Neural progenitor cell (in vitro differentiated cells): ENCODE measurements at regions not wholly inside any gene's neighbourhood (a gene's known extent, or its start where the extent isn't known, plus 50 kb on each side); places are given as distances from the start of the nearest gene placed in this dataset.

Experiments used
- DNase-seq: peaks from one replicate; pipeline ENCODE4 v3.0.0-alpha.2; 2016; ENCODE audit warnings: low spot score
- H2AFZ ChIP-seq: fragments of 200-600 bp; sonication (generic); replicated peaks from 2 replicates; pipeline ENCODE4 v1.6.1; 2016; ENCODE audit warnings: antibody characterized with exemption
- H3F3A ChIP-seq: fragments of 200-600 bp; sonication (generic); 2 replicates; pipeline ENCODE4 v1.6.1; 2016; ENCODE audit warnings: antibody characterized with exemption, low read depth
- H3K27ac ChIP-seq: fragments of 200-600 bp; sonication (generic); 2 replicates; pipeline ENCODE4 v1.5.1; 2016; ENCODE audit warnings: mild to moderate bottlenecking
- H3K27me3 ChIP-seq: fragments of 200-600 bp; sonication (generic); 2 replicates; pipeline ENCODE4 v1.6.1; 2016; ENCODE audit warnings: mild to moderate bottlenecking, moderate library complexity
- H3K36me3 ChIP-seq: fragments of 200-600 bp; sonication (generic); 2 replicates; pipeline ENCODE4 v1.5.1; 2016
- H3K4me1 ChIP-seq: fragments of 200-600 bp; sonication (generic); 2 replicates; pipeline ENCODE4 v1.6.1; 2016; ENCODE audit warnings: mixed run types
- H3K4me2 ChIP-seq: fragments of 200-600 bp; sonication (generic); 2 replicates; pipeline ENCODE4 v1.6.1; 2016
- H3K4me3 ChIP-seq: fragments of 200-600 bp; sonication (generic); 2 replicates; pipeline ENCODE4 v1.5.1; 2016
- H3K79me2 ChIP-seq: fragments of 200-600 bp; sonication (generic); 2 replicates; pipeline ENCODE4 v1.6.1; 2016; ENCODE audit warnings: low read depth
- H3K9ac ChIP-seq: fragments of 200-600 bp; sonication (generic); 2 replicates; pipeline ENCODE4 v1.6.1; 2016
- H3K9me3 ChIP-seq: fragments of 200-600 bp; sonication (generic); 2 replicates; pipeline ENCODE4 v1.5.1; 2016; ENCODE audit warnings: low read depth
- H4K20me1 ChIP-seq: fragments of 200-600 bp; sonication (generic); 2 replicates; pipeline ENCODE4 v1.6.1; 2016; ENCODE audit warnings: low read depth
- H3K27ac Mint-ChIP-seq: 3 replicates; pipeline ENCODE4 v1.8.0; 2021; ENCODE audit warnings: mixed read lengths
- H3K27me3 Mint-ChIP-seq: 2 replicates; pipeline ENCODE4 v1.8.0; 2022; ENCODE audit warnings: low read depth, mild to moderate bottlenecking, inconsistent platforms, moderate library complexity, mixed read lengths; ENCODE audit not compliant: insufficient read depth
- H3K36me3 Mint-ChIP-seq: 3 replicates; pipeline ENCODE4 v1.8.0; 2021; ENCODE audit warnings: mixed read lengths
- H3K4me1 Mint-ChIP-seq: 3 replicates; pipeline ENCODE4 v1.8.0; 2021; ENCODE audit warnings: mixed read lengths
- H3K4me3 Mint-ChIP-seq: 3 replicates; pipeline ENCODE4 v1.8.0; 2021; ENCODE audit warnings: mild to moderate bottlenecking, moderate library complexity, mixed read lengths
- H3K9me3 Mint-ChIP-seq: 3 replicates; pipeline ENCODE4 v1.8.0; 2020; ENCODE audit warnings: mixed read lengths
- CTCF ChIP-seq: fragments of 200-600 bp; sonication (generic); IDR thresholded peaks from 2 replicates; pipeline ENCODE4 v1.5.1; 2017; ENCODE audit warnings: antibody characterized with exemption, mild to moderate bottlenecking
- EZH2 ChIP-seq: fragments of 200-600 bp; sonication (generic); IDR thresholded peaks from 2 replicates; pipeline ENCODE4 v1.6.1; 2017; ENCODE audit warnings: antibody characterized with exemption, mild to moderate bottlenecking, moderate library complexity
- EZH2phosphoT487 ChIP-seq: fragments of 200-600 bp; sonication (generic); IDR thresholded peaks from 2 replicates; pipeline ENCODE4 v1.6.1; 2017; ENCODE audit warnings: antibody characterized with exemption

- Histone ChIP-seq H3K4me1 (no peaks in the 10 kb centered on the region), H3K27ac (no peak overlapping the region), H3F3A (no peaks in the 10 kb centered on the region), H3K9ac (no peak overlapping the region), H3K27me3 (no peaks in the 10 kb centered on the region), H4K20me1 (no peaks in the 10 kb centered on the region), H3K36me3 (no peaks in the 10 kb centered on the region), H3K9me3 (no peaks in the 10 kb centered on the region), H2AFZ (no peak overlapping the region), H3K4me3 (no peak overlapping the region), H3K79me2 (no peaks in the 10 kb centered on the region), H3K4me2 (no peak overlapping the region)
- Mint-ChIP-seq H3K4me1 (no peaks in the 10 kb centered on the region), H3K4me3 (no peak overlapping the region), H3K27me3 (no peaks in the 10 kb centered on the region), H3K36me3 (no peaks in the 10 kb centered on the region), H3K27ac (no peak overlapping the region), H3K9me3 (peaks cover 9% of the 10 kb centered on the region)
- DNase-seq: no peak
- TF ChIP-seq EZH2: no peak
- TF ChIP-seq EZH2phosphoT487: no peak
- TF ChIP-seq CTCF: no peak
Measured at GRCh38 chr2:139864821-139865302, 1084.7 kb upstream of the NXPH2 start.

- Histone ChIP-seq H4K20me1 (no peaks in the 10 kb centered on the region), H2AFZ (no peak overlapping the region), H3K27ac (no peak overlapping the region), H3K9me3 (no peaks in the 10 kb centered on the region), H3K79me2 (no peaks in the 10 kb centered on the region), H3K9ac (no peak overlapping the region), H3K36me3 (no peaks in the 10 kb centered on the region), H3K4me3 (no peak overlapping the region), H3K27me3 (no peaks in the 10 kb centered on the region), H3K4me1 (no peaks in the 10 kb centered on the region), H3K4me2 (no peak overlapping the region), H3F3A (no peaks in the 10 kb centered on the region)
- no peak for DNase-seq
- Mint-ChIP-seq H3K4me1 (peaks cover 2% of the 10 kb centered on the region), H3K27ac (no peak overlapping the region), H3K4me3 (no peak overlapping the region), H3K9me3 (no peaks in the 10 kb centered on the region), H3K27me3 (no peaks in the 10 kb centered on the region), H3K36me3 (no peaks in the 10 kb centered on the region)
- TF ChIP-seq EZH2 (no peak), EZH2phosphoT487 (no peak), CTCF (no peak)
Measured at GRCh38 chr2:139854769-139855483, 1074.7 kb upstream of the NXPH2 start.

GRCh38 chr2:139850254-139850890 is 1070.2 kb upstream of the NXPH2 start:
- Histone ChIP-seq H3K79me2 (no peaks in the 10 kb centered on the region), H3K4me1 (no peaks in the 10 kb centered on the region), H3K27me3 (no peaks in the 10 kb centered on the region), H4K20me1 (no peaks in the 10 kb centered on the region), H2AFZ (no peak overlapping the region), H3K4me3 (no peak overlapping the region), H3K4me2 (no peak overlapping the region), H3K9ac (no peak overlapping the region), H3K9me3 (no peaks in the 10 kb centered on the region), H3F3A (no peaks in the 10 kb centered on the region), H3K27ac (no peak overlapping the region), H3K36me3 (no peaks in the 10 kb centered on the region)
- TF ChIP-seq EZH2: no peak
- no peak for TF ChIP-seq CTCF
- TF ChIP-seq EZH2phosphoT487: no peak
- Mint-ChIP-seq H3K36me3 (no peaks in the 10 kb centered on the region), H3K9me3 (no peaks in the 10 kb centered on the region), H3K4me1 (peaks cover 2% of the 10 kb centered on the region), H3K4me3 (no peak overlapping the region), H3K27ac (no peak overlapping the region), H3K27me3 (no peaks in the 10 kb centered on the region)
- no peak for DNase-seq
